Left ventricle myocardium superior (tissue), 1 donor: ENCODE measurements at regions not wholly inside any gene's neighbourhood (a gene's known extent, or its start where the extent isn't known, plus 50 kb on each side); places are given as distances from the start of the nearest gene placed in this dataset.

Experiments
- ATAC-seq: fragments of 200-7000 bp; cut with Tn5 transposase; one replicate; pipeline ENCODE4 v1.9.1; 2020; ENCODE audit warnings: mild to moderate bottlenecking, moderate library complexity
- DNase-seq: peaks from one replicate; pipeline ENCODE4 v3.0.0-alpha.2; 2020
- intact Hi-C: fragments of 100-400 bp; cut with micrococcal nuclease; formaldehyde crosslinking; loops from one replicate; pipeline ENCODE4 v1.11.0; 2022
- donor health status: DM: no; HTN: yes; CAD: no; lungs with severe emphysema.

DNA sequence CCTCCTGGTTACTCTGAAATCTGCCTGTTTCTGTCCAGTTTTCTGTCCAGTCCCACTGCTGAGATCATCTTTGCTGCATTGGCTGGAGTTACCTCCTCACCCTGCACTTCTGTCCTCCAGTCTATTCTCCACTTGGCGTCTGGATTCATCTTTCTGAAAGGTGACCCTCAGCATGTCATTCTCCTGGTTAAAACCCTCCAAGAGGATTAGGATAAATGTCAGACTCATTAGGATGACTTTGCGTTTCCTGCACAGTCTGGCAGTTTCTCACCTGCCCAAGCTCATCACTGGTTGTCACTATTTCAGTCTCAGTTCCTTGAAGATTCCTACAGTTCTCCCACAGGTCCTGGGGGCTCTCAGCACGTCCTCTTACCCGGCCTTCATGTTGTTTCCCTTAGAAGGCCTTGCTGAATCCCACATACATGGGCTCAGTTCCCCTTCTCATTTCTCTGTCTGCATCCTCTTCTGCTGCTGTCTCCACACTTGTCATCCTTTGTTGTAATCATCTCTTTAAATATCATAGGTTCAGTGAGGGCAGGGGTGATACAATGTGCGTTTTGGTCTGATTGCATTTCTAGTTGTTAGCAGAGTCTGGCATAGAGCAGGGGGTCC lies 374.8 kb downstream of the QKI start:
- ATAC-seq (no peak), DNase-seq (no peak)
- intact Hi-C loops: no loop called here

DNA sequence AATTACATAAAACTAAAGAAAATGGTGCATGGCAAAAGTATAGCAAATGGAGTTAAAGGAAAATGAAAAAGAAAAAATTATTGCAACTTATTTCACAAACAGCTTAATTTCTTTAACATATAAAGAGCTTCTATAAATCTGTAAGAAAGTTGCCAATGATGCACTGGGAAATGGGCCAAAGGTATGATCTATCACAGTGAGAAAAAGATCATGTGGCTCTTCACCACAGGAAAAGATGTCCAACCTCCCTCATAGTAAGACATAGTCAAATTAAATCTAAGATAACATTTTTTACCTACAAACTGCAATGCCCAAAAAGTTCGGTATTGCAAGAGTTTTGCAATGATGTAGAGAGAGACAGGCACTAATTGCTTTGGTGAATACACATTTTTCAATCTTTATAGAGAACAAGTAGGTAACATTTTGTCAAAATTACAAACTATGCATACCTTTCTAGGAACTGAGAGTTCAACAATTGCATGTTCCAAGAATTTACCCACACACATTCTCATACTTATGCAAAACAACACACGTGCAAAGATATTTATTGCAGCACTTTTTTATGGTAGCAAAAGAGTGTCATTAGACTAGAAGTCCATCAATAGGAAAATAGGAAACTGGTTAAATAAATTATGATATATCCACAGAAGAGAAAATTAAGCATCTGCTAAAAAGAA lies 372.6 kb downstream of the QKI start:
- no peak for ATAC-seq
- no peak for DNase-seq
- intact Hi-C loops: no loop called here

DNA sequence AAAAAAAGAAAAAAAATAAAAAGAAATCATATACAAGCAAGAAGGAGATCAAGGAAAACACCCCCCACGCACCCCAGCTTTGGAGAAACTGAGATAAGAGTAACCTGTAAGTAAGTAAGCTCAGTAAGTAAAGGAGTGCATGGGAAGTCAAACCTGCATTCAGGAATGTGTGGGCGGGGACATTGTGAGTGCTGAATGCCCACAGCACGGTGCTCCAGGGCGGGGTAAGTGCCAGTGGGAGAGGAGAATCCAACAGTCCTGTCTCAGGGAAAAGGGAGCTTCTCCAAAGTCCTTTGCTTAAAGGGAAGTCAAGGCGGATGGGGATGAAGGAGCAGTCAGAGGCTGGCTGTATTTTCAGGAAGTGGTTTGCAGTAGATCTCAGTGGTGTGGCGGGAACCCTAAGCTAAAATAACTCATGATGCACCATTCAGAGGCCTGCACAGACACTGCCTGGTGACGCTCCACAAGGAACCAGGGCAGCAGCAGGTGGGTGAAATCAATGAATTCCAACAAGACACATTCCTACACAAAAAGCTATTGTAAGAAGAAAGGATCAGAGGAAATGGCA lies 368.0 kb downstream of the QKI start:
- intact Hi-C loops: no loop called here
- DNase-seq (no peak), ATAC-seq (peak; percentile 33)

DNA sequence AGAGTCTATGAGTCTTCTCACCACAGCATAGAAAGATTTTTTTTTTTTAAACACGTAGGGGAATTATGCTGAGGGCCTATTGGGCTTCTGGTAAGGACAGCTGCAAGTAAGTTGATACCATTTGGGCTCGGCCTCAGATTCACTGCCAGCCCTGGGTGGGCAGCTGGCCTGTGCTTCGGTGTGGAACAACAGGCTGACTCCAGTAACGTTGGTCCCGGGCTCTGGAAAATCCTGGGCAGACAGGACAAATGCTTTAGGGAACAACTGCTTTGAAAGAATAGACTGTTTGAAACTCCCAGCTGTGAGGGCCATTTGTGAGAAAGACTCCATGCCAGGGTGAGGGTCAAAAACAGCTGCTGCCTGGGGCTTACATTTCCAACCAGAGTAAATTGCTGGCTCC lies 366.5 kb downstream of the QKI start:
- peak; percentile 83 for DNase-seq
- peak; percentile 95 for ATAC-seq
- intact Hi-C loops: no loop called here

DNA sequence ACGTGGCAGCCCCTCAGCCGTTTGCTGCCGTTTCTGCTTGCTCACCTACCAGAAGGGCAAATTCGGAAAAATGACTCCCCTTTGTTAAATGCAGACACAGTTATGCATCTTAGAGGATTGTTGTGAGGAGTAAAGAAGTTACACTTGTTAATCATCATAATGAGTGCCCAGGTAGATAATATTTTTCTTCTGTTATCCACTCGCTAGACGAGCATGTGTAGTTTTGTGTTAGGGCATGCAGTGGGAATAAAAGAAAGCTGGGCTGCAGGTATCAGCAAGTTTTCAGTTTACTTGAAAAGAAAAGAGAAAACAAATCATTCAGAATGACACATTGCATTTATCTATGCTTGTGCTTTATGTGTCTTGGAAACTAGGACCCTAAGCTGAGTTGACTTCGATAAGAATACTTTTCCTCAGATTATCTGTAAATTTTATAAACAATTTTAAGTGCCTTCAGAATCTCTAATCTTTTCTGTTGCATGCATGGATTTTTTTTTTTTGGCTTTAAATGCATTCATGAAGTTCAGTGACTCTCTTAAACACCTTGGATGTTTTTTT lies 365.3 kb downstream of the QKI start:
- no peak for ATAC-seq
- DNase-seq: no peak
- intact Hi-C loops: no loop called here

DNA sequence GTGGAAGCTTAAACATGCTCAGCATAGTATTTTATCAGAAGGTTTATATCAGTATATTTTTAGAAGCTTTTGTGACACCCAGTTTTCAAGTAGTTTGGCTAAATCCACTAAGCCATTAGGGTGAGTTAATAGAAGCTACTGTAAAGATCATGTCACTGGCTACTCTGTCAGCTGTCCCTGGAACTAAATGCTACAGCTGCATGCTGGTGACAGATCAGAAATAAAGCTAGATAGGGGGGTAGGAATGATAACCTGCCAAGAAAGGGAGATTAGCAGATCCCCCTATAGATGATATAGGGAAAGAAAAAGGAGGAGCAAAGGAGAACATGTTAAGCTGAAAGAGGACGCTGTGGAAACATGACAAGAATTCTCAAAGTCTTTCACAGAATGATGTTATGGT lies 363.2 kb downstream of the QKI start:
- DNase-seq: no peak
- intact Hi-C loops: no loop called here
- ATAC-seq: peak; percentile 57

DNA sequence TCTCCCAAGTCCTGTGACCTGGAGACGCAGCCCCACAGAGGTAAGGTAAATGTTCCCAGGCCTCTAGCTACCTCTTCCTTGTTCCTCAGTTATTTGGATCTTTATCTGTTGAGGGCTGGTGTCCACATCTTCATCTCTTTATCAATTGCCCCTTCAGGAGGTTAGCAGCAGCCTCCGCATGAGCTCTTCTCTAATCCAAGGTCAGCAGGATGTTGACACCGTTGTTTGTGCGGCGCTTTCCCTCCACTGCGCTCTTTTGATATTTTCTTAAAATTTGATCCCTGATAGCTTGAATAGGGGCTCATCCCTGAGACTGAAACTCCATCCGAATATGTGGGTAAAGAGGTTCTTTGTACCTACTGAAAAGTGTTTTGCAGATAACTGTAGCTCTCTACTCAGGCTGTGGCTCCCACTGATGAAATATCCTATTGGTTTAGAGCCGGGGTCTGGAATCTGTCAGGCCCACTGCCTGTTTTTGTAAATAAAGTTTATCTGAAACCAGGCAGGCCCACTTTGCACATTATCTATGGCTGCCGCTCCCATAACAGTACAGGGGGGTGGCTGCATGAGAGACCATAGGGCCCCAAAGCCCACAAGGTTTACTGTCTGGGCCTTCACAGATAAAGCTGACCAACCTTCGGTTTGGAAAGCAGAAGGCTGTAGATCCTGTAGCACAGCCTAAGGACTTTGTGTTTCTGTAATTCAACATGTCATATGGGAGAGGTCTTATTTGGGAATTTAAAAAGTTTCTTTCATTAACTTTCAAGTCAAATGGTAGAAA lies 362.6 kb downstream of the QKI start:
- peak; percentile 24 for ATAC-seq
- intact Hi-C loops: no loop called here

DNA sequence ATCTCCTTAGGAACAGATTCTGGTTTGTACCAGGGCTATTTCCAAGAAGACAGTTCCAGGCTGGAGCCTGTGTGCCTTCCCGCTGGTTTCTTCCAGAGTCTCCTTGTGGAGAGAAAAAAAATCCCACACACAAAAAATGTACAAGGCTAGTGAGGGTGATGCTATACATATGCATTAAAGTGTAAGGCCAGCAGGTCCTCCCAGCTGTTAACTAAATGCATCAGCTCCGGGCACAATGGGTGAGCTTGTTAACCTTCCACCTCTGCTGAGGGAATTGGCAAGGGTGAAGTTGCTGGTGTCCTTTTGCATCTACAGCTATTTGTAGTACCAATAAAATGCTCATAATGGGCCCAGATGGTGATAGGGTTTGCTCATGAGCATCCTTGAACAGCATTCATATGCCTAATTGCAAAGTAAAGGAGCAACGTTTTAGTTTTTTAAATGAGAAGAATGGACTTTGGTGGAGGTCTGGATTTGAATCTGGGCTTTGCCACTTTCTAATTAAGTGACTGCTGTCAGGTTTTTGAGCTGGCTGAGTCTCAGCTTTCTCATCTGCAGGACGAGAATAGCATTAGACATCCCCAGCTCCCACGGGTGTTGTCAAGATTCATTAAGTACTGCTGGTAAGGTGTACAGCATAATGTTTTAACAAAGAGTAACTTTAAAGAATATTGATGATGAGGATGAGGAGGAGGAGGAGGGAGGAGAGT lies 361.8 kb downstream of the QKI start:
- intact Hi-C loops: no loop called here
- no peak for ATAC-seq
- DNase-seq: no peak

More for the DNA sequence above, 362.6 kb downstream of the QKI start:
- no peak for DNase-seq

DNA sequence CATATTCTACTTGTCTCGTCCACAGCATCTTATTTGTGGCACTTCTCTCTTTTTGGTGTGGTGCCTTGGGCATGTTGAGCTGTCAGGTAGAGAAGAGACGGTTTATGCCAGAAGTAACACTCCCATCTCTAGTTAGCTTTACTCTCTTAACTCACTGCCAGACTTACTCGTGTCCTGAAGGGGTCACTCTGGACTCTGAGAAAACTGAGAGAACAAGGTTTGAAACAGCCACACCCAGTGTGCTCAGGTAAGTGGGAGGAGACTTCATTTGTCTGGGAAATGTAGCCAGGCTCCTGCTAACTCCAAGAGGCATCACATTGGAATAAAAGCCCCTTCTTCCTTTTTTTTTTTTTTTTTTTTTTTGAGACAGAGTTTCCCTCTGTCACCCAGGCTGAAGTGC lies 360.8 kb downstream of the QKI start:
- no peak for ATAC-seq
- DNase-seq: no peak
- intact Hi-C loops: no loop called here

DNA sequence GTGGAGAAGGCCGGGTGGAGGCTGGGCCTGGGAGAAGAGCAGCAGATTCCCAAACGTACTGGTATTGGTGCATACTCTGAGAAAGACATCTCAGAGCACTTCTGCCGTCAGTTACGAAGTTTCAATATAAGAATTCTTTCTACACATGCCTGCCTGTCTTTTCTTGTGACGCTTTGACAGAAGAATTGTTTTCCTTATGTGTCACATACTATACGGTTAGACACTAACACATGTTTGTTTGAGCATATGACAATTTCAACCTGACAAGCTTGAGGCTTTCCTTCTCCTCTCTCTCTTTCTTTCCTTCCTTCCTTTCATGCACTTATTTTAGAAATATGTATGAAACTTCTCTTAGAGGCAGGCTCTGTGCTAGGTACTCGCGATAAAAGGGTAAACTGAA lies 360.0 kb downstream of the QKI start:
- intact Hi-C loops: no loop called here
- ATAC-seq (no peak), DNase-seq (no peak)

DNA sequence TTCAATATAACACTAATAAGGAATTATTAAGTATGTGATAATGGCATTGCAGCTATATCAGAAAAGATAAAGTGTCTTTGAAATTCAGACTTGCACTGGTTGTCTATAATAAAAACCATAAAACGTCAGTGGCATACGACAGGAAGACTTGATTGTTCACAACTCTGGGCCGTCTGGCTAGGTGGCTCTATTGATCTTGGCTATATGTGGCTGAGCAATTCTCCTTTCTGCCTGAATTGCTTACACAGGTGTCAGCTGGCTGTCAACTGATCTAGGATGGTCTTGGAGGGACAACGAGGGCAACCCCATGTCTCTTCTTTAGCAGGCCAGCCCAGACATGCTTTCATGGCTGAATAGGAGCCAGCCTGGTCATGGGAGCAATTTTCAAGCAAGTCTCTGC lies 359.1 kb downstream of the QKI start:
- DNase-seq (no peak), ATAC-seq (no peak)
- intact Hi-C loops: no loop called here

DNA sequence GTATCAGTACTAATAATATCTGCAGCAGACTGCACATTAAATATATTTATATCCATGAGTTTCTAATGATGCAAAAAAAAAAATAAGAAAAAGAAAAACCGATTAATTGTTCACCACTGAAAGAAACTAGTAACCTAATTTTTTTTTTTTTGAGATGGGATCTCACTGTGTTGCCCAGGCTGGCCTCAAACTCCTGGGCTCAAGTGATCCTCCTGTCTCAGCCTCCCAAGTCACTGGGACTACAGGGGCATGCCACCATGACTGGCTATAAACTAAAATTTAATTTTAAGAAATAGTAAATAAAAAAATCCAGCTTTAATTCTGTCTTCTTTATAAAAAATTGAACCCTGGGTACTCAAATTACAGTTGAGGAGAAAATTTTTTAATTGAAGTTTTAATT lies 358.2 kb downstream of the QKI start:
- DNase-seq (no peak), ATAC-seq (no peak)
- intact Hi-C loops: no loop called here

DNA sequence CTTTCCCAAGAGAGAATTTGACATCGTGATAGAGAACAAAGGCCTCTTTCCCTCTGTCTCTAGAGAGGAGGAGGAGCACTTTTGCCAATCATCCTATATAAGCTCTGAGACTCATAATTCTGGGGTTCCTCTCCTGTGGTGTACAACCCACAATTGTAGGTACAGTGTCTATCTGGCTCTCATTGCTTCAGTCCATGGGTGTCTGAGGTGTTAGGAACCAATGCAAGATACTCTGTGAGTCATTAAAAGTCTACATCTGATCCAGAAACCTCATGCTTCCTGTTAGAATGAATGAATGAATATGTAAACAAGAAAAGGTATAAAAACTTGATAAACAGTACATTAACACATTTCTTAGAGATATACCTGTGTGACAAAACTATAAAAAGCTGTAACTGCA lies 356.7 kb downstream of the QKI start:
- no peak for ATAC-seq
- intact Hi-C loops: no loop called here

DNA sequence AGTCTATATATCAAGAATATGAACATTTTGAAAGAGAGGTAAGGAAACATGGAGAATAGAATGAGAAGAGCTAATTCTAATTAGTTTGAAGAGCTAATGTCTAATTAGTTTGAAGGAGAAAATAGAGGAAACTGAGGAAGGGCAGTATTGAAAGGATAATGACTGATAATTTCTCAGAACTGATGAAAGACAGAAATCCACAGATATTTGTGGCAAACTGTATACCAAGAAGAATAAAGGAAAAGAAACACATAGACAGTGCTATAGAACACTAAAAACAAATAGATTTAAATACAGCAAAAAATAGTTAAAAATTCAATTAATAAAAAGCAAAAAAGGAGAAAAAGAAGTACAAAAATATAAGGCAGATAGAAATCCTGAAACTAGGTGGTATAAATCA lies 354.4 kb downstream of the QKI start:
- ATAC-seq (no peak), DNase-seq (no peak)
- intact Hi-C loops: no loop called here

More for the DNA sequence above, 356.7 kb downstream of the QKI start:
- no peak for DNase-seq

DNA sequence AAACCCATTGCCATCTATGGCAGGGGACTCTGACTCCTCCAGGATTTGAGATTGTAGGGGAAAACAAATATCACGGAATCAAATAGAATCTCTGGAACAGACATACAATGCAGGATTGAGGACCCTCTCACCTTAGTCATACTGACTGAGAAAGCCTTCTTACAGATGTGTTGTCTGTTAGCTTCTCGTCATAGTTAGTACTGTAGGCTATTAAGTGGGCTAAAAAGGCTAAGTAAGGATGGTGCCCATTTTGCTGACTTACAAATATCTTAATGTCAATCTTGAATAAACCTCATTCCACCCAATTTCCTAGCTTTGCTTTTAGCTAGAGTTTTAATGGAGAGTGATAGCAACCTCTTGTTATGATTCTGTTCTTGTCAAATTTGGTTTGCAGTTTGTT lies 352.4 kb downstream of the QKI start:
- intact Hi-C loops: no loop called here
- ATAC-seq: no peak

DNA sequence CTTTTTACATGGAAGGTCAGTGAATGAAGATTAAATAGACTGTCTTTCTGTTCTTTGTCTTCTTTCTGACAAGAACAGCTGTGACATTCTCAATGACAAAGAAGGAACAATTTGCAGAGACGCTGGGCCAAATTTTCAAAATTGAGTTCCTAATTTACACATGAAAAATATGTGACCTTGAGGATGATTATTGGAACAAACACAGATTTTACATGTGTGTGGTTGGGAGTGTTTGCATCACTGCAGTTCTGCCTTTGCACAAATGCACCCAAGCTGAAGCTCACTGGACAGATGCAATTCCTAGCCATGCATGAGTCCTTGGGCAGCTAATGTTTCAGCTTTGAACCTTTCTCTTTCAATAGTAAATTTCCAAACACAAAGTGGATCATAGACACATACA lies 350.8 kb downstream of the QKI start:
- ATAC-seq (no peak), DNase-seq (no peak)
- intact Hi-C loops: no loop called here

More for the DNA sequence above, 352.4 kb downstream of the QKI start:
- DNase-seq: no peak

DNA sequence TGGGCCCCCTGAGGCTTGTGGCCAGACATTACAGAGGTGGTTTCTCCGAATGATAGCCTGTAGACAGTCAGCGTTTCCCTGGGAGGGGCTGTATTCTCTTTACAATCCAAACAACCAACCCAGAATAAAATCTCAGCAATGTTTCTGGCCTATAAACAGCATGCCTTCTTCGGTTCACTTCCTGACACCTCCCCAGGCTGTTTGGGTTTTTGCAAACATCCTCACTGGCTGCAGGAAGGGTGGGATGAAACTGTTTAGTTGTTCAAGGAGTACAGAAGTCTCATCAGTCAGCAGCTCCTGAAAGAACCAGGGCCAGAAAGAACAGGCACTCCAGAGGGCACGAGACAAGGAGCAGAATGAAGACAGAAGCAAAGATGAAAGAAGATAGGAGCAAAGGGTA lies 350.0 kb downstream of the QKI start:
- intact Hi-C loops: no loop called here
- DNase-seq (no peak), ATAC-seq (peak; percentile 79)

DNA sequence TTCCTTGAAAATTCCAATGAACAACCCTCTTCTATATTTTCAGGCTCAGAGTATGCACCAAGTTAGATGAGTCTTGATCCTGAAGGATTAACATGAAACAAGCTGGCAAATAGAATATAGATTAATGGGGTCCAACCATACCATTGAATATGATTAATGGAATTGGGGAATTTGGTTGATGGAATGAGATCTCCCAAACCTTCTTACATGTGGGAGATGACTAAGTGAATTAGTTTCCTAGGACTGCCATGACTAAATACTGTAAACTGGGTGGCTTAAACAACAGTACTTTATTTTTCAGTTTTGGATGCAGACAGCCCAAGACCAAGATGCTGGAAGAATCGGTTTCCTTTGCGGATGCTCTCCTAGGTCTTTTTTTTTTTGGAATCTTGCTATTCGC lies 347.0 kb downstream of the QKI start:
- no peak for DNase-seq
- intact Hi-C loops: no loop called here
- no peak for ATAC-seq

DNA sequence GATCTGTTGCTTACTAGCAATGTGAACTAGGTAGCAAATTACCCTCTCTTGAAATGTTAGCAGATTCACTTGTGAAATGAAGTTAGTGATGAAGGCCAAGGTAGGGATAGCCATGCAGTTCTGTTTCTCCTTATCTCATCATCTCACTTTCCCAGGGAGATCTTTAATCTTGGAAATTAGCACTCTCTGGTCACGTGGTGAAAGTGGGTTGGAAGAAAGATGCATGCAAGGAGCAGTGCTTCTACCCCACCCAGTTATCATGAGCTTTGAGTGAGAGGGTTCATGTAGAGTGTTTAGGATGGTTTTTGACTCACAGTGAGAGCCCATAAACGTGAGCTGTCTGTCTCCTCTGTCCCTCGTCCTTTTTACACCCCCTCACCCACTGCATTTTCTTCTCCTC lies 346.3 kb downstream of the QKI start:
- ATAC-seq (no peak), DNase-seq (no peak)
- intact Hi-C loops: no loop called here
